NT2/D1 (cell line): ENCODE measurements at regions not wholly inside any gene's neighbourhood (a gene's known extent, or its start where the extent isn't known, plus 50 kb on each side); places are given as distances from the start of the nearest gene placed in this dataset.

Source experiments
- DNase-seq: peaks from one replicate; pipeline ENCODE4 v3.0.0-alpha.2; 2011; ENCODE audit warnings: low read depth, low spot score
- H3K27me3 ChIP-seq: 2 replicates; pipeline ENCODE4 v1.6.0; 2011; ENCODE audit warnings: mild to moderate bottlenecking; ENCODE audit not compliant: insufficient read length, insufficient read depth
- H3K36me3 ChIP-seq: 2 replicates; pipeline ENCODE4 v1.6.1; 2011; ENCODE audit warnings: mild to moderate bottlenecking, low read length, mixed read lengths; ENCODE audit not compliant: insufficient read depth, insufficient read length
- H3K4me1 ChIP-seq: 2 replicates; pipeline ENCODE4 v1.5.1; 2011; ENCODE audit not compliant: insufficient read depth, insufficient read length
- H3K4me3 ChIP-seq: 2 replicates; pipeline ENCODE4 v1.5.1; 2011; ENCODE audit warnings: low read depth; ENCODE audit not compliant: insufficient read length
- H3K9ac ChIP-seq: 2 replicates; pipeline ENCODE4 v1.6.0; 2011; ENCODE audit warnings: low read depth; ENCODE audit not compliant: insufficient read length
- H3K9me3 ChIP-seq: 2 replicates; pipeline ENCODE4 v1.5.1; 2011; ENCODE audit warnings: mild to moderate bottlenecking, low read length; ENCODE audit not compliant: insufficient read depth
- SUZ12 ChIP-seq: IDR thresholded peaks from 2 replicates; pipeline ENCODE4 v1.6.1; 2011; ENCODE audit not compliant: insufficient read length, insufficient read depth; ENCODE audit errors: extremely low read depth
- YY1 ChIP-seq: IDR thresholded peaks from 2 replicates; pipeline ENCODE4 v1.6.1; 2011; ENCODE audit not compliant: insufficient read length, insufficient read depth
- ZNF274 ChIP-seq: IDR thresholded peaks from 2 replicates; pipeline ENCODE4 v1.6.1; 2011; ENCODE audit warnings: mild to moderate bottlenecking, low read depth, low read length

GRCh38 chr2:156874707-156875106, 382.8 kb upstream of the GALNT5 start:
- no peaks in the 10 kb centered on the region for H3K4me1 ChIP-seq
- H3K36me3 ChIP-seq, result no peaks in the 10 kb centered on the region
- DNase-seq, result no peak
- no peak overlapping the region for H3K4me3 ChIP-seq
- H3K9ac ChIP-seq, result no peak overlapping the region
- no peaks in the 10 kb centered on the region for H3K9me3 ChIP-seq
- no peak for TF ChIP-seq SUZ12
- TF ChIP-seq YY1, result no peak
- no peak for TF ChIP-seq ZNF274
- H3K27me3 ChIP-seq, result no peaks in the 10 kb centered on the region

GRCh38 chr2:156883804-156884203, 373.7 kb upstream of the GALNT5 start:
- no peak for DNase-seq
- TF ChIP-seq ZNF274 (no peak), SUZ12 (no peak), YY1 (no peak)
- Histone ChIP-seq H3K27me3 (no peaks in the 10 kb centered on the region), H3K4me1 (no peaks in the 10 kb centered on the region), H3K4me3 (no peak overlapping the region), H3K36me3 (no peaks in the 10 kb centered on the region), H3K9ac (no peak overlapping the region), H3K9me3 (no peaks in the 10 kb centered on the region)

DNA sequence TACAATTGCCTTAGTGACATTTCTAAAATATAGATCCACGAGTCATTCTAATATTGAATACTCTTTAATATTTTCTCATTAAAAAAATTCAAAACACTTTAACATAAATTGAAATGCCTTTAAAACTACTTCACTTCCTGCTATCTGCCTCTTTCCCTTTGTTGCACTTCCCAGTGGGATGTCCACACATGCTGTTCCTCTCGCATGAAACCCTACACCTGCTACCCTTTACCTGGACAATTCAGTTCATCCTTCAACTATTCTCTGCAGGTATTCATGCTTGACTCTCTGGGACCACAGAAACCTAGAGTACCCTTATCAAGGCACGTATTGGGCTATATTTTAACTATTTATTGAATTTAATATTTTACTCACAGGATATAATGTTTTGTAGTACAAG, 373.3 kb upstream of the GALNT5 start:
- H3K4me3 ChIP-seq, result no peak overlapping the region
- no peaks in the 10 kb centered on the region for H3K27me3 ChIP-seq
- H3K9ac ChIP-seq, result no peak overlapping the region
- no peaks in the 10 kb centered on the region for H3K9me3 ChIP-seq
- H3K4me1 ChIP-seq, result no peaks in the 10 kb centered on the region
- no peak for DNase-seq
- H3K36me3 ChIP-seq, result no peaks in the 10 kb centered on the region
- TF ChIP-seq YY1, result no peak

DNA sequence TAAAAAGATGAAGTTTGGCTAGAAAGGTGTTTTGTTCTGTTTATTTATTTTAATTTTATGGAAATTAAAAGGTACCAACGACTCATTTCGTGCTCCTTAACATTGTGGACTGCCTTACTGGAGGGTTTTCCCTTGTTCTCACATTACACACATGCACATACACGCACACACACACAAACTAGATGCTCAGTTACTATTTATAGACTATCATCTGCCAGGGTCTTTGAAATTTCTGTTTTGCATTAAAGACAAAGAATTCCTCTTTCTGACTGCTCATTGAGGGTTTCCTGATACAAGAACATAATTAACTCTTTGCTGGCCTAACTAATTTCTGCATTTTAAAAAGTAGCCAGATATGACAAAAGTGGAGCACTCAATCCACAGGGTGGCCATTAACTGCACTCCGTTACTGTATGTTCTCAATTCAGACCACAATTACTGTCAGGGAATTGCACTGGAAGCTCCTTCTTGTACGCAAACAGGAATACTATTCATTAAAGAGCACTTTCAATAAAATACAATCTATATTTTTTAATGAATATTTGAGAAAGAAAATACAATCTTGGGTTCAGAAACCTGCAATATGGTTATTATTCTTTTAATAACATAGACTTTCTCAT, 366.9 kb upstream of the GALNT5 start:
- no peak overlapping the region for H3K9ac ChIP-seq
- no peaks in the 10 kb centered on the region for H3K36me3 ChIP-seq
- H3K4me1 ChIP-seq, result no peaks in the 10 kb centered on the region
- no peaks in the 10 kb centered on the region for H3K9me3 ChIP-seq
- TF ChIP-seq SUZ12, result no peak
- no peak for TF ChIP-seq ZNF274
- TF ChIP-seq YY1, result no peak
- no peaks in the 10 kb centered on the region for H3K27me3 ChIP-seq
- no peak for DNase-seq
- H3K4me3 ChIP-seq, result no peak overlapping the region

GRCh38 chr2:156891609-156892008, 365.9 kb upstream of the GALNT5 start:
- no peaks in the 10 kb centered on the region for H3K27me3 ChIP-seq
- no peaks in the 10 kb centered on the region for H3K4me1 ChIP-seq
- H3K4me3 ChIP-seq, result no peak overlapping the region
- H3K36me3 ChIP-seq, result no peaks in the 10 kb centered on the region
- H3K9me3 ChIP-seq, result no peaks in the 10 kb centered on the region
- TF ChIP-seq YY1 (no peak), SUZ12 (no peak), ZNF274 (no peak)
- DNase-seq, result no peak
- H3K9ac ChIP-seq, result no peak overlapping the region

DNA sequence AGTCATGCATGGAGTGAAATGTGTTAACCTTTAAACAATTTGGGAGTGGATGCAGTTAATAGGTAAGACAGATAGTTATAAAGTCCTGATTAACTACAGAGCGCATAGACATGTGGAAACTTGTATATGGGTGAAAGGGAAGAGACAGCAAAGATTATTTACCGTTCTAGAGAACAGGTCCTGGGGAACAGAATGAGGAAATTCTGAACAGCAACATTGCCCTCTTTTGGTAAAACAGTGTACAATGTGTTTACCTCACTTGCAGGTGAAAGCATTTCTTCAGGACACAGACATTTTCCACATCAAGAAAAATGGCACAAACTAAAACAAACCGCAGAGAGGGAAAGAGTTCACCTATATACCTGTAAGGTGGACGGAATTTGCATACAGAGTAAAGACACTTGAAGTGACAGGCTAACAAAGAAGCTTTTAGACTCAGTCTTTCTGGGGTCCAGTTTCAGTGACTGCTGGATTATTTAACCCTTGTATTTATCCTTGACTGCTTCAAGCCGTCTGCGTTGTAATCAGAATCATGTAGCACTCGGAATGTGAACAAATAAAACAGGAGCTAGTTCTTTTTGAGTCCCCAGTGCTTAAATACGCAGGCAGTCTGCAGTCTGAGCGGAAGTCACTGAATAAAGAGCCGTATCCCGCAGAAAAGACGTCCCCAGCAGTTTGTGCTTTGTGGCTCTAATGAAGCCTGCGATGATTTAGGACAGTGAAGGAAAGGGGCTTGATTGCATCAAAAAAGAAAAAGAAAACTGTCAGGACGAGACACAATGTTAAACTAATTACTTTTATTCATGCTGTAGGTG, 364.8 kb upstream of the GALNT5 start:
- no peak for TF ChIP-seq YY1
- TF ChIP-seq ZNF274, result no peak
- TF ChIP-seq SUZ12, result no peak
- Histone ChIP-seq H3K4me3 (no peak overlapping the region), H3K9ac (peak overlapping the region; percentile 4), H3K9me3 (no peaks in the 10 kb centered on the region), H3K36me3 (no peaks in the 10 kb centered on the region), H3K4me1 (no peaks in the 10 kb centered on the region), H3K27me3 (no peaks in the 10 kb centered on the region)
- DNase-seq, result peak; percentile 57

GRCh38 chr2:156896294-156896693, 361.2 kb upstream of the GALNT5 start:
- H3K9ac ChIP-seq, result no peak overlapping the region
- DNase-seq, result no peak
- H3K4me3 ChIP-seq, result no peak overlapping the region
- H3K27me3 ChIP-seq, result no peaks in the 10 kb centered on the region
- H3K36me3 ChIP-seq, result no peaks in the 10 kb centered on the region
- TF ChIP-seq ZNF274 (no peak), YY1 (no peak), SUZ12 (no peak)
- H3K4me1 ChIP-seq, result no peaks in the 10 kb centered on the region
- H3K9me3 ChIP-seq, result no peaks in the 10 kb centered on the region
